GM12873 (cell line): ENCODE measurements at regions not wholly inside any gene's neighbourhood (a gene's known extent, or its start where the extent isn't known, plus 50 kb on each side); places are given as distances from the start of the nearest gene placed in this dataset.

Source experiments
- TF ChIP-seq, protein P1 (sequence below): IDR thresholded peaks from 2 replicates; pipeline ENCODE4 v1.5.1; 2012; ENCODE audit warnings: low read depth, mild to moderate bottlenecking, moderate library complexity, low read length, control low read depth; ENCODE audit not compliant: insufficient read depth; ENCODE audit errors: missing control alignments

DNA sequence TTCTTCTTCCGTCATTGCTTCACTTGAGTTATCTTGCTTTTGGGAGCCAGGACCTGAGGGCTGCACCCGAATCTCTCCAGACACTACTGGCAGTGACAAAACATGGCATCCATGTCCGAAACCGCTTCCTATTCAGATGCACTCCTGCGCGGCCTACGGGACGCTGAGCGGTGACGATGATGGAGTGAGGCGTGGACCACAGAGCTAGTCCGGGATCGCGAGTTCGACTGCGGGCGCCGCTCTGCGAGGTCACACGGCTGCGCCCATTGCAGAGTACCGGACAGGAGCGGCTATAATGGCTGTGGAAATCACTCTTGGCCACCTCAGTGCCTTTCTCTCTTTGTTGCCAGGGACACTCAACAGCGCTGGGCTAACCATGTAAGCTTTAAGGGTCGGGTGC lies 453.8 kb upstream of the CNTN5 start:
- TF ChIP-seq, protein P1, sequence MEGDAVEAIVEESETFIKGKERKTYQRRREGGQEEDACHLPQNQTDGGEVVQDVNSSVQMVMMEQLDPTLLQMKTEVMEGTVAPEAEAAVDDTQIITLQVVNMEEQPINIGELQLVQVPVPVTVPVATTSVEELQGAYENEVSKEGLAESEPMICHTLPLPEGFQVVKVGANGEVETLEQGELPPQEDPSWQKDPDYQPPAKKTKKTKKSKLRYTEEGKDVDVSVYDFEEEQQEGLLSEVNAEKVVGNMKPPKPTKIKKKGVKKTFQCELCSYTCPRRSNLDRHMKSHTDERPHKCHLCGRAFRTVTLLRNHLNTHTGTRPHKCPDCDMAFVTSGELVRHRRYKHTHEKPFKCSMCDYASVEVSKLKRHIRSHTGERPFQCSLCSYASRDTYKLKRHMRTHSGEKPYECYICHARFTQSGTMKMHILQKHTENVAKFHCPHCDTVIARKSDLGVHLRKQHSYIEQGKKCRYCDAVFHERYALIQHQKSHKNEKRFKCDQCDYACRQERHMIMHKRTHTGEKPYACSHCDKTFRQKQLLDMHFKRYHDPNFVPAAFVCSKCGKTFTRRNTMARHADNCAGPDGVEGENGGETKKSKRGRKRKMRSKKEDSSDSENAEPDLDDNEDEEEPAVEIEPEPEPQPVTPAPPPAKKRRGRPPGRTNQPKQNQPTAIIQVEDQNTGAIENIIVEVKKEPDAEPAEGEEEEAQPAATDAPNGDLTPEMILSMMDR = no peak

- TF ChIP-seq, protein P1 = no peak
Observed at GRCh38 chr11:98568013-98568412, 452.7 kb upstream of the CNTN5 start.

DNA sequence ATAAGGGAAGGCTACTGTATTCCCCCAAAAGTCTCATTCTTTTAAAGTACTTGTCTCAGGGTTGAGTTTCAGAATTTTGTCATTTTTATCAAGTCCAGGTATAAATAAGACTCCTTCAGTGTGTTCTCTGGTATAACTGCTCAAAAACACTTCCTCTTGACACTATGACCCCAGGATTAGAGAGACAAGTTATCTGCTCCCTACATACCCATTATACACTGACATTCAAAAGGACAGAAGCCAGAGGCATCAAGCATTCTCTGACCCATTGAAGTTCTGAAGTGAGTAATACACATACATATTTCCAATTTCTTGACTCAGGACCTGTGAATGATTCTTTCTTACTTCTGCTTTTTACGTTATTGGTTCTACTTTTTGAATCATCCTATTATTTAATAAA lies 447.8 kb upstream of the CNTN5 start:
- TF ChIP-seq, protein P1 = no peak

- TF ChIP-seq, protein P1 = no peak
Observed at GRCh38 chr11:98587884-98588283, 432.9 kb upstream of the CNTN5 start.

- TF ChIP-seq, protein P1 = no peak
Observed at GRCh38 chr11:98589967-98590366, 430.8 kb upstream of the CNTN5 start.

DNA sequence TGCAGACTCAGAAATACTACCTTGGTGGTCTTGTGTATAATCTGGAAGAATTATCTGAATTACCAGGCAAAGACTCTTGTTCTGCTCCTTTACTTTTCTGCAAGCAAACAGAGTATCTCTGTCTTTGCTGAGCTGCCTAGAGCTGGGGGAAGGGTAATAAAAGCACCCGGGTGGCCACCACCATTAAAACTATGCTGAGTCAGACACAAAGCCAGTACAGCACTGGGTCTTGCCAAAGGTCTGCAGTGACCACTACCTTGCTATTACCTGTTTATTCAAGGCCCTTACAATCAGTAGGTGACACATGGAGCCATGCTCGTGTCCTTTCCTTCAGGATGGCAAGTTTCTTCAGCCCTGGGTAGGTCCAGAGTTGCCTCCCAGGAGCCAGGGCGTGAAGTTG lies 420.6 kb upstream of the CNTN5 start:
- TF ChIP-seq, protein P1 = no peak

GRCh38 chr11:98600786-98601773 lies 419.7 kb upstream of the CNTN5 start:
- TF ChIP-seq, protein P1 = no peak
